Midbrain (tissue), 1 donor: ENCODE measurements at regions not wholly inside any gene's neighbourhood (a gene's known extent, or its start where the extent isn't known, plus 50 kb on each side); places are given as distances from the start of the nearest gene placed in this dataset.
"Not testable (repeated sequence)": the region's sequence is repeated elsewhere in the genome, so short reads cannot be mapped to it uniquely, and the experiment has no call there.

ENCODE experiments used
- DNase-seq: peaks from one replicate; lab custom pipeline; 2025; lab: John Stamatoyannopoulos, UW

GRCh38 chr3:3446251-3446650 lies 266.8 kb upstream of the CRBN start:
- no peak for DNase-seq

- no peak for DNase-seq
These were observed 264.0 kb upstream of the CRBN start for GRCh38 chr3:3443482-3443881.

GRCh38 chr3:3433711-3434110 lies 254.2 kb upstream of the CRBN start:
- no peak for DNase-seq

- DNase-seq = no peak
These were observed 250.3 kb upstream of the CRBN start for GRCh38 chr3:3429841-3430240.

GRCh38 chr3:3407707-3408106 lies 228.2 kb upstream of the CRBN start:
- DNase-seq = not testable (repeated sequence)

- no peak for DNase-seq
These were observed 225.6 kb upstream of the CRBN start for GRCh38 chr3:3405131-3405530.

GRCh38 chr3:3403700-3404099 lies 224.2 kb upstream of the CRBN start:
- no peak for DNase-seq

GRCh38 chr3:3392946-3393345 lies 213.5 kb upstream of the CRBN start:
- no peak for DNase-seq

GRCh38 chr3:3383461-3383860 lies 204.0 kb upstream of the CRBN start:
- DNase-seq = no peak

GRCh38 chr3:3372210-3372777 lies 192.8 kb upstream of the CRBN start:
- DNase-seq = no peak

- DNase-seq = no peak
These were observed 188.8 kb upstream of the CRBN start for GRCh38 chr3:3368306-3368705.

GRCh38 chr3:3366386-3366785 lies 186.9 kb upstream of the CRBN start:
- DNase-seq = no peak

GRCh38 chr3:3365716-3366115 lies 186.2 kb upstream of the CRBN start:
- DNase-seq = no peak

GRCh38 chr3:3356846-3357245 lies 177.4 kb upstream of the CRBN start:
- no peak for DNase-seq

GRCh38 chr3:3355442-3355841 lies 176.0 kb upstream of the CRBN start:
- DNase-seq = no peak

- no peak for DNase-seq
These were observed 173.7 kb upstream of the CRBN start for GRCh38 chr3:3353153-3353552.

- no peak for DNase-seq
These were observed 171.7 kb upstream of the CRBN start for GRCh38 chr3:3351226-3351625.

GRCh38 chr3:3347056-3347455 lies 167.6 kb upstream of the CRBN start:
- not testable (repeated sequence) for DNase-seq

- no peak for DNase-seq
These were observed 167.1 kb upstream of the CRBN start for GRCh38 chr3:3346556-3346955.

- DNase-seq = no peak
These were observed 162.7 kb upstream of the CRBN start for GRCh38 chr3:3342141-3342540.

- DNase-seq = no peak
These were observed 161.7 kb upstream of the CRBN start for GRCh38 chr3:3340965-3341895.

- DNase-seq = no peak
These were observed 161.0 kb upstream of the CRBN start for GRCh38 chr3:3340526-3340925.

GRCh38 chr3:3335903-3336302 lies 156.4 kb upstream of the CRBN start:
- DNase-seq = no peak

- no peak for DNase-seq
These were observed 155.0 kb upstream of the CRBN start for GRCh38 chr3:3334491-3334890.
